ENCODE measurements at regions not wholly inside any gene's neighbourhood (a gene's known extent, or its start where the extent isn't known, plus 50 kb on each side); places are given as distances from the start of the nearest gene placed in this dataset.

DNA sequence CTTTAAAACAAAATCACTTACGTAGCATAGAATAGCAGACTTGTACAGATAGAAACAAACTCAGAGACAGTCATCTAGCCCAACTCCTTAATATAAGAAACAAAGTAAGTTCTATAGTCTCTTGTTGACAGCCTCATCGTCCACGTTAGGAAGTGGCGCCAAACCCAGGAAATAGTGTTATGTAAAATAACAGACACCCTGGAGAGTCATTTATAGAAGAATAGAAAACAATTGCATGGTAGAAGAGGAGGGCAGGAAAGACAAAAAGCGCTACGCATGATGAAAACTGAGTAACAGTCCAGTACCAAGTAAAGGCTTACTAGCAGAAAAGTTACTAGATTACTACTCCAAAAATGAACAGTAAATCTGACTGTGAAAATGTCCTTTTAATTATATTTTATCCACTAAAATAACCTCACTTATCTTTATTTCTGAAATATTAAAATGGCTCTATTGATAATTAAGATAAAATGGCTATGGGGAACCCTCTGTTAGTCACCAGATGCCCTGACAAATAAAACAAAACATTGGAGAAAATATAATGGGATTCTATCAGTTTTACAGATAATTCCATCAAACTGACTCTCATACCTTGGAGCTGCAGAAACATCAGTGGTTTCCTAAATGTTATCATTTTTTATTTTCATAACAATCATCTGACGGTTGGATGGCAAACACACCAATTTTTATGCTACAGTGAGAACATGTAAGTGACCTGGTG, 434.0 kb upstream of the C9orf72 start (continued):
- TF ChIP-seq ZNF354C (tag by site-specific recombination; IDR thresholded peaks at IDR 0.05; ENCODE audit: borderline replicate concordance, low read depth) (no peak), ZNF521 (tag by site-specific recombination; IDR thresholded peaks at IDR 0.05) (no peak), ZNF133 (tag by site-specific recombination; IDR thresholded peaks at IDR 0.05) (no peak), ZNF596 (tag by site-specific recombination; IDR thresholded peaks at IDR 0.05) (no peak), REST (tag by site-specific recombination; IDR thresholded peaks at IDR 0.05) (no peak), ZNF677 (tag by site-specific recombination; IDR thresholded peaks at IDR 0.05) (no peak), ZNF791 (tag by site-specific recombination; IDR thresholded peaks at IDR 0.05) (no peak)
- TF ChIP-seq, protein P1, sequence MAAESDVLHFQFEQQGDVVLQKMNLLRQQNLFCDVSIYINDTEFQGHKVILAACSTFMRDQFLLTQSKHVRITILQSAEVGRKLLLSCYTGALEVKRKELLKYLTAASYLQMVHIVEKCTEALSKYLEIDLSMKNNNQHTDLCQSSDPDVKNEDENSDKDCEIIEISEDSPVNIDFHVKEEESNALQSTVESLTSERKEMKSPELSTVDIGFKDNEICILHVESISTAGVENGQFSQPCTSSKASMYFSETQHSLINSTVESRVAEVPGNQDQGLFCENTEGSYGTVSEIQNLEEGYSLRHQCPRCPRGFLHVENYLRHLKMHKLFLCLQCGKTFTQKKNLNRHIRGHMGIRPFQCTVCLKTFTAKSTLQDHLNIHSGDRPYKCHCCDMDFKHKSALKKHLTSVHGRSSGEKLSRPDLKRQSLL (tag by site-specific recombination; IDR thresholded peaks at IDR 0.05): no peak

GRCh38 chr9:28014212-28014611, 440.9 kb upstream of the C9orf72 start:
- H3K4me3 ChIP-seq (ENCODE audit: low read depth, low read length): no peak overlapping the region
- ChIA-PET CTCF (interaction anchor here (0.7 kb wide), 1 partner anchor 765 kb away, joined by 5 read pairs; no protein-coding TSS in a partner anchor), POLR2A (no interaction called here)
- TF ChIP-seq ZNF292 (tag by site-specific recombination; IDR thresholded peaks at IDR 0.05; ENCODE audit: borderline replicate concordance, low read depth): no peak
- no peak for TF ChIP-seq SCRT1 (tag by site-specific recombination; IDR thresholded peaks at IDR 0.05; ENCODE audit: borderline replicate concordance)
- TF ChIP-seq ZSCAN16 (tag by site-specific recombination; IDR thresholded peaks at IDR 0.05): no peak
- TF ChIP-seq ZNF146 (tag by site-specific recombination; IDR thresholded peaks at IDR 0.05): no peak
- no peak for TF ChIP-seq ZNF544 (tag by site-specific recombination; IDR thresholded peaks at IDR 0.05)
- no peak for TF ChIP-seq ZNF362 (tag by site-specific recombination; IDR thresholded peaks at IDR 0.05)
- TF ChIP-seq ZSCAN4 (tag by site-specific recombination; IDR thresholded peaks at IDR 0.05): no peak
- no peak for TF ChIP-seq ZFP69B (tag by site-specific recombination; IDR thresholded peaks at IDR 0.05)
- no peak for TF ChIP-seq ZNF121 (tag by site-specific recombination; IDR thresholded peaks at IDR 0.05)
- TF ChIP-seq ZNF792 (tag by site-specific recombination; IDR thresholded peaks at IDR 0.05): no peak
- no peak for TF ChIP-seq GLIS2 (tag by site-specific recombination; IDR thresholded peaks at IDR 0.05)
- TF ChIP-seq ZNF223 (tag by site-specific recombination; IDR thresholded peaks at IDR 0.05): no peak
- TF ChIP-seq HOXD13 (CRISPR knock-in tag; IDR thresholded peaks at IDR 0.05; ENCODE audit: borderline replicate concordance): no peak
- no peak for TF ChIP-seq ZIC2 (tag by site-specific recombination; IDR thresholded peaks at IDR 0.05)
- TF ChIP-seq ZFP3 (tag by site-specific recombination; IDR thresholded peaks at IDR 0.05; ENCODE audit: low read depth): no peak
- no peak for TF ChIP-seq ZNF404 (tag by site-specific recombination; IDR thresholded peaks at IDR 0.05)
- TF ChIP-seq ZNF837 (tag by site-specific recombination; IDR thresholded peaks at IDR 0.05): no peak
- no peak for TF ChIP-seq BCL11B (tag by site-specific recombination; IDR thresholded peaks at IDR 0.05; ENCODE audit: low read depth)
- TF ChIP-seq, protein P2, sequence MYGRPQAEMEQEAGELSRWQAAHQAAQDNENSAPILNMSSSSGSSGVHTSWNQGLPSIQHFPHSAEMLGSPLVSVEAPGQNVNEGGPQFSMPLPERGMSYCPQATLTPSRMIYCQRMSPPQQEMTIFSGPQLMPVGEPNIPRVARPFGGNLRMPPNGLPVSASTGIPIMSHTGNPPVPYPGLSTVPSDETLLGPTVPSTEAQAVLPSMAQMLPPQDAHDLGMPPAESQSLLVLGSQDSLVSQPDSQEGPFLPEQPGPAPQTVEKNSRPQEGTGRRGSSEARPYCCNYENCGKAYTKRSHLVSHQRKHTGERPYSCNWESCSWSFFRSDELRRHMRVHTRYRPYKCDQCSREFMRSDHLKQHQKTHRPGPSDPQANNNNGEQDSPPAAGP (tag by site-specific recombination; IDR thresholded peaks at IDR 0.05): no peak
- H3K27ac ChIP-seq (ENCODE audit: extremely low read depth, low read depth, low read length): no peak overlapping the region
- H3K36me3 ChIP-seq (ENCODE audit: control insufficient read depth in 2 of 2, insufficient read depth in 1 of 2, low read length in 2 of 2): no peaks in the 10 kb centered on the region
- H3K4me1 ChIP-seq (ENCODE audit: control insufficient read depth, insufficient read depth, low read length): no peaks in the 10 kb centered on the region
- no peaks in the 10 kb centered on the region for H3K9me3 ChIP-seq (ENCODE audit: control insufficient read depth, insufficient read depth, low read depth, low read length)

Data from HEK293 (cell line).